Parathyroid adenoma (tissue), 2 donors: ENCODE measurements at regions not wholly inside any gene's neighbourhood (a gene's known extent, or its start where the extent isn't known, plus 50 kb on each side); places are given as distances from the start of the nearest gene placed in this dataset.

Experiments
- H2AFZ ChIP-seq: fragments of 300-600 bp; sonication (generic); one replicate; pipeline ENCODE4 v1.7.0; 2017; ENCODE audit warnings: antibody characterized with exemption, mild to moderate bottlenecking
- H3K27ac ChIP-seq: fragments of 300-600 bp; sonication (generic); one replicate; pipeline ENCODE4 v1.7.0; 2017
- H3K27me3 ChIP-seq: fragments of 300-600 bp; sonication (generic); one replicate; pipeline ENCODE4 v1.7.0; 2017; ENCODE audit warnings: low read length; ENCODE audit not compliant: control insufficient read depth, insufficient read depth
- H3K36me3 ChIP-seq: fragments of 300-600 bp; sonication (generic); one replicate; pipeline ENCODE4 v1.7.0; 2017; ENCODE audit warnings: low read length; ENCODE audit not compliant: control insufficient read depth, insufficient read depth
- H3K4me1 ChIP-seq: fragments of 300-600 bp; sonication (generic); one replicate; pipeline ENCODE4 v1.7.0; 2017; ENCODE audit warnings: control low read depth
- H3K4me2 ChIP-seq: fragments of 300-600 bp; sonication (generic); one replicate; pipeline ENCODE4 v1.7.0; 2017; ENCODE audit warnings: low read length
- H3K4me3 ChIP-seq: fragments of 300-600 bp; sonication (generic); one replicate; pipeline ENCODE4 v1.7.0; 2017; ENCODE audit warnings: low read depth, low read length
- H3K79me2 ChIP-seq: fragments of 300-600 bp; sonication (generic); one replicate; pipeline ENCODE4 v1.7.0; 2017; ENCODE audit warnings: control low read depth
- H3K9ac ChIP-seq: fragments of 300-600 bp; sonication (generic); one replicate; pipeline ENCODE4 v1.7.0; 2017; ENCODE audit warnings: mild to moderate bottlenecking
- H3K9me3 ChIP-seq: fragments of 300-600 bp; sonication (generic); one replicate; pipeline ENCODE4 v1.7.0; 2017; ENCODE audit warnings: low read length; ENCODE audit not compliant: control insufficient read depth
- CTCF ChIP-seq: fragments of 300-600 bp; sonication (generic); IDR thresholded peaks from one replicate; pipeline ENCODE4 v1.7.0; 2017; ENCODE audit warnings: antibody characterized with exemption, mild to moderate bottlenecking
- donor health status: primary hyperparathyroidism.

DNA sequence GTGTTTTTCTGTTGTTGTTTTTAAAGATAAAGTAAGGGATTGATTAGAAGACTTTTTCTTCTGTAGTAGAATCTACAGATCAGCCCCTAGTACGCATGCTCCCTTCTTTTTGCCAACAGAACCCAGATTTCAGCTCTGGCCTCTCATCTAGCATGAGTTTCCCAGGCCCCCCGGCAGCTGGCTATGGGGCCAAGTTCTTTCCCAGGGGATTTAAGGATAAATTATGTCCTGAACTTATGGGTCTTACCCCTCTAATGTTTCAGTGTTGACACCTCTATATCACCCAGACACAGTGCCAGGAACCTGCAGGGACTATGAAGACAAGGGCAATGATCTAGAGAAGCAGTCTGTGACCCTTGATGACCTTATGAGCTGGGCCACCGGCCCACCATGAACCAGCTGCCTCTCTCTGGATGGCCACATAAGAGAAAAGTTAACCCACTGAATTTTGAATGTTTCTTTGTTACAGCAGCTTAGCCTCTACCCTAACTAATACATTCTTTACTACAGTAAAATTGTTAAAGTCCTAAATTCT lies 150.5 kb downstream of the UNC5CL start:
- no peak overlapping the region for H3K27ac ChIP-seq
- no peak overlapping the region for H2AFZ ChIP-seq
- no peaks in the 10 kb centered on the region for H3K9me3 ChIP-seq
- H3K4me3 ChIP-seq, result no peak overlapping the region
- no peak overlapping the region for H3K9ac ChIP-seq
- H3K4me1 ChIP-seq, result no peaks in the 10 kb centered on the region
- H3K4me2 ChIP-seq, result no peak overlapping the region
- TF ChIP-seq CTCF, result no peak
- no peaks in the 10 kb centered on the region for H3K27me3 ChIP-seq
- H3K36me3 ChIP-seq, result no peaks in the 10 kb centered on the region
- no peaks in the 10 kb centered on the region for H3K79me2 ChIP-seq

GRCh38 chr6:40887792-40888340 lies 151.2 kb downstream of the UNC5CL start:
- H3K9me3 ChIP-seq, result no peaks in the 10 kb centered on the region
- no peak overlapping the region for H3K4me2 ChIP-seq
- no peak overlapping the region for H2AFZ ChIP-seq
- no peak for TF ChIP-seq CTCF
- H3K36me3 ChIP-seq, result no peaks in the 10 kb centered on the region
- H3K27ac ChIP-seq, result no peak overlapping the region
- H3K4me1 ChIP-seq, result no peaks in the 10 kb centered on the region
- H3K27me3 ChIP-seq, result no peaks in the 10 kb centered on the region
- no peak overlapping the region for H3K9ac ChIP-seq
- H3K79me2 ChIP-seq, result no peaks in the 10 kb centered on the region
- no peak overlapping the region for H3K4me3 ChIP-seq

DNA sequence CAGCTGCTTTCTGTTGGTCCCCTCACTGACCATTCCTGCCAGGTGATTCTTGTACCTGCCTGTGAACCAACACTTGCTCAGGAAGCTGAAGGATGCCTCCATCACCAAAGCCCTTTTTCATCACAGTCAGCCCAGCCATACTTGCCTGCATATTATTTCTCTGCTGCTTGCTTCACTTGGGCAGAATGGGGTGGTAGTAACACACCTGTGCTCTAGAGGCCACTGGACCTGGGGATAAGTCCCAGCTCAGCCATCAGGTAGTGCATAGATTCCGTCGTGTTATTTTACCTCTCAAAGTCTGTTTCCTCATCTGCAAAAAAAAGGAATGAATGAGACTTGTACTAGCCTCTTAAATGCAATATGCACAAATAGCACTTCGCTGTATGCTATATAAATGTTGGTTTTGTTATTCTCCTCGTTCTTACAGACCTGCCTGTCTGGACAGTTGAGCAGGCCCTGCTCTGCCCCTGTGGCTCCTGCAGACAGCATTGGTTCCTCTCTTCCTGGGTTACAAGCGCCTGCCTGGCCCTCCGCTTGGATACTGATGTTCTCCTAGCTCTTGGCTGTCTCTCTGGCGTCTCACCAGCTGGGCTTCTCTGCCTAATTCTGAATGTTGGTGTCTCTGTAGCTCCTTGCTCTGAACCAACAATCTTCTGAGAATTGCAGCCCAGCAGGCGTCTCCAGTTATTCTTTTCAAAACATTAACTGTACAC lies 151.8 kb downstream of the UNC5CL start:
- Histone ChIP-seq H2AFZ (no peak overlapping the region), H3K9me3 (no peaks in the 10 kb centered on the region), H3K36me3 (no peaks in the 10 kb centered on the region), H3K9ac (no peak overlapping the region), H3K4me3 (no peak overlapping the region), H3K4me1 (peaks cover under 1% of the 10 kb centered on the region), H3K27me3 (no peaks in the 10 kb centered on the region), H3K79me2 (no peaks in the 10 kb centered on the region), H3K4me2 (no peak overlapping the region), H3K27ac (no peak overlapping the region)
- no peak for TF ChIP-seq CTCF

DNA sequence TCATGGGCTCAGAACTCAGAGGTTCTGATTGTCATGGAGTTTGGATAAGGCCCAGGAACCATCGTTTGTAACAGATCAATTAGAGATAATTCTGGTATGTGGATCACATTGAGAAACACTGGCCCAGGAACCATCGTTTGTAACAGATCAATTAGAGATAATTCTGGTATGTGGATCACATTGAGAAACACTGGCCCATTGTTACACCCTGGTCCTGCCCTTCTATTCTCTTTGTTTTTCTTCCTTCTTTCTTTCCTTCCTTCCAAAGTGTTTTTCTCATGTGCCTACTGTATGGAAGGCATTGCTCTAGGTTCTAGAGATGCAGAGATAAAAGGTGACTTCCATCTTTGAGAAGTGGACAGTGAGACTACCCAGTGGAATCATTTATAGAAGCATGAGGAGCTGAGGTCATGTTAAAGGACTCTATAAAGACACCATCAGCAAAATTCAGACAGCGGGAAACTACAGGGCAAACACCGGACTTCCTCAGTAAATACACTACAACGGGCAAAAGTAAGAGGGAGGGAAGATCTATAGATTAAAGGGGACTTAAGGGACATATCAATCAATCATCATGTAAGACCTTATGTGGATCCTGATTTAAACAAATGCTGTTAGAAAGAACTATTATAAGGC lies 153.8 kb downstream of the UNC5CL start:
- Histone ChIP-seq H3K4me1 (peaks cover 3% of the 10 kb centered on the region), H3K9ac (no peak overlapping the region), H3K9me3 (no peaks in the 10 kb centered on the region), H3K36me3 (no peaks in the 10 kb centered on the region), H3K4me2 (no peak overlapping the region), H3K4me3 (no peak overlapping the region), H3K27ac (no peak overlapping the region), H3K27me3 (no peaks in the 10 kb centered on the region), H3K79me2 (no peaks in the 10 kb centered on the region), H2AFZ (no peak overlapping the region)
- TF ChIP-seq CTCF, result no peak
